Fibroblast of lung (primary cell): ENCODE measurements at regions not wholly inside any gene's neighbourhood (a gene's known extent, or its start where the extent isn't known, plus 50 kb on each side); places are given as distances from the start of the nearest gene placed in this dataset.

Source experiments
- EZH2 ChIP-seq: IDR thresholded peaks from 2 replicates; pipeline ENCODE4 v1.5.1; 2012; ENCODE audit warnings: low read length, control low read depth, mild to moderate bottlenecking; ENCODE audit errors: missing control alignments
- TF ChIP-seq, protein P1 (sequence below), 2 donors: IDR thresholded peaks in 1 of 2; conservative IDR thresholded peaks in 1 of 2; 1 replicate in 1 of 2; 2 replicates in 1 of 2; pipeline ENCODE4 v1.5.1; 2011 to 2012; ENCODE audit warnings: low read length in 2 of 2, control low read depth in 1 of 2, inconsistent platforms in 1 of 2, low read depth in 1 of 2, mild to moderate bottlenecking in 1 of 2

DNA sequence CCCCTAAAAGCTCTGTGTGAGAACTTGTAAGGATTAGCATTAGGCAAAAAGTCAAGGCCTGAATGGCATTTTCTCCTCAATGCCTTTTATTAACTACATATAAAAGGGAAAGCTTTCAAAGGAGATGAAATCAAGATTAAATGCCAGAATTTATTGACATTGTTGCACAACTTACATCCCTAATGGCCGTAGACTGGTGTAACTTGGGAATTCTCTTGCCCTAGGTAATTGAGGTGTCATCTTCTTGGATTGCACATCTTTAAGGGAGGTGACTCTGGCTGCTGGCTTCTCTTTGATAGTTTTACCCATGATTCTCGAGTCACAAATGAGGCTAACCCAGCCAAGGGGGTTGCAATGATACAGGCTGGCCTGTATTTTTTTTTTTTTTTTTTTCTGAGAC is 249.1 kb downstream of the TBL1XR1 start:
- TF ChIP-seq, protein P1, sequence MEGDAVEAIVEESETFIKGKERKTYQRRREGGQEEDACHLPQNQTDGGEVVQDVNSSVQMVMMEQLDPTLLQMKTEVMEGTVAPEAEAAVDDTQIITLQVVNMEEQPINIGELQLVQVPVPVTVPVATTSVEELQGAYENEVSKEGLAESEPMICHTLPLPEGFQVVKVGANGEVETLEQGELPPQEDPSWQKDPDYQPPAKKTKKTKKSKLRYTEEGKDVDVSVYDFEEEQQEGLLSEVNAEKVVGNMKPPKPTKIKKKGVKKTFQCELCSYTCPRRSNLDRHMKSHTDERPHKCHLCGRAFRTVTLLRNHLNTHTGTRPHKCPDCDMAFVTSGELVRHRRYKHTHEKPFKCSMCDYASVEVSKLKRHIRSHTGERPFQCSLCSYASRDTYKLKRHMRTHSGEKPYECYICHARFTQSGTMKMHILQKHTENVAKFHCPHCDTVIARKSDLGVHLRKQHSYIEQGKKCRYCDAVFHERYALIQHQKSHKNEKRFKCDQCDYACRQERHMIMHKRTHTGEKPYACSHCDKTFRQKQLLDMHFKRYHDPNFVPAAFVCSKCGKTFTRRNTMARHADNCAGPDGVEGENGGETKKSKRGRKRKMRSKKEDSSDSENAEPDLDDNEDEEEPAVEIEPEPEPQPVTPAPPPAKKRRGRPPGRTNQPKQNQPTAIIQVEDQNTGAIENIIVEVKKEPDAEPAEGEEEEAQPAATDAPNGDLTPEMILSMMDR (conservative IDR thresholded peaks at IDR 0.05 in 1 of 2, IDR thresholded peaks at IDR 0.05 in 1 of 2; ENCODE audit: low read depth in 1 of 2, low read length in 2 of 2): no peak
- no peak for TF ChIP-seq EZH2
